ENCODE measurements at regions not wholly inside any gene's neighbourhood (a gene's known extent, or its start where the extent isn't known, plus 50 kb on each side); places are given as distances from the start of the nearest gene placed in this dataset.

GRCh38 chr2:16565481-16565880 is 100.2 kb downstream of the CYRIA start:
- DNase-seq (ENCODE audit: low read depth), result no peak

DNA sequence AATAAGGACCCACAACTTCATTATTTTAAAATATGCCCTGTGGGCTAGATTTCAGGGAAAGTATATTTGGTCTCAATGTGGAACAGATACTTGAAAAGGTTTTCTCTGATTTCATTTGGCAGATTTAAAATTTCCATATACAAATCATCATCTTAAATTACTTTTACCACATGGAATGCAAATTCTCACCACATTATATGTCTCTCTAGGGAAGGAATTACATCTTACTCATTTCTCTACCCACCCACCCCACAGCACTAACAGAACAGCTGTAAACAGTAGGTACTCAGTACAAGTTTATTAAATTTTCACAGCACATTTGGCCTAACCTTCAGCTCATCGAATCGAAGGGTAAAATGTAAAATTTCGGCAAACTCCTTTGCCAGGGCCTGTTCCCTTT is 104.0 kb downstream of the CYRIA start:
- DNase-seq (ENCODE audit: low read depth), result no peak

DNA sequence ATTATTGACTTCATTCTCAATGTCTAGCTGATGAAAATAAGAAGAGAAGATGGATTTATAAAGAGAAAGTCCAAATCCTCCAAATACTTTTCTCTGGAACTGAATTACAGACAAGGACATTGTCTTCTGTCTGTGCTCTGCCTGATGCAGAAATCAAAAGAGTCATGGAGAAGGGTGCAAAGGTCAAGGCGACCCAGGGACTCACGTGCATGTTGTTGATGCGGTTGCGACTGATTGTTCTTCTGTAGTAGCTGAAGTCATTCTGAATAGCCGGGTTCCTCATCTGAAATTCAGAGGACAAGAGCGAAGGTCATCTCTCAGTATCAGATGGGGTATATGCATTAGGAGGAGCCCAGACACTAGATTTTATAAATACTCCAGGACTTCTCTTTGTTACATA is 104.4 kb downstream of the CYRIA start:
- DNase-seq (ENCODE audit: low read depth), result no peak

DNA sequence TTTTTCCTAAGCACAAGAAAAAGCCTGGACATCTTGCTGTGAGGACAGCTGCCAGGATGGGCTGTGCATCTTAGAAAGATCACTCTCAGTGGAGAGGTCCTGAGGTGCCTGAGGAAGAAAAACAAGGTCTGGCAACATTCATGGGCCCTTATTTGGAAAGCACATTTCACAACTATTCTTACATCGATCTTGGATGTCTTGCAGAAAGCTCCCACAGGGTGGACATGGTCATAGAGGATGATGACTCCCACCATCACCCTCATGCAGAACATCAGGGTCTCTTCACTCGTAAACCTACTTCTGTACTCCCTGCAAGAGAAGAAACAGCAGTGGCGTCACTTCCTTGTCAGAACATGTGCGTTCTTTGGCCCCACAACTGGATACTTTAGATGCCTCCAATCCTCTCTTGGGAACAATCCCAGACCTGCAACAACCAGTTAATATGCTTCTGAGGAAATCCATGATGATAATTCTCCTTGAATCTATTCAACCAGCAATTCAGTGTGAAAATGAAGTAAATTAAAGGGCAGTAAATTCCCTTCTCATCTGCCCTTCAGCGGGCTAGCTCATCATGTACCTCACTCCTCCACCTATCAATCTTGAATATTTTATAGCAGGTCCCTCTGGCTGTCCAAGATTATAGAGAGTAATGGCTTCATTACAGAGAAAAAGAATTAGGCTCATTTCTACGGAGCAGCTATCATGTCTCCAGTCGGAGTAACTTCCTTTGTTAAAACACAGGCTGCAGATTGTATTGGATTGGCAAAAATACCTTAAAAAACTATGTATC is 106.2 kb downstream of the CYRIA start:
- no peak for DNase-seq (ENCODE audit: low read depth)

GRCh38 chr2:16554060-16554583 is 111.5 kb downstream of the CYRIA start:
- no peak for DNase-seq (ENCODE audit: low read depth)

- no peak for DNase-seq (ENCODE audit: low read depth)
Observed at GRCh38 chr2:16553226-16553625, 112.4 kb downstream of the CYRIA start.

DNA sequence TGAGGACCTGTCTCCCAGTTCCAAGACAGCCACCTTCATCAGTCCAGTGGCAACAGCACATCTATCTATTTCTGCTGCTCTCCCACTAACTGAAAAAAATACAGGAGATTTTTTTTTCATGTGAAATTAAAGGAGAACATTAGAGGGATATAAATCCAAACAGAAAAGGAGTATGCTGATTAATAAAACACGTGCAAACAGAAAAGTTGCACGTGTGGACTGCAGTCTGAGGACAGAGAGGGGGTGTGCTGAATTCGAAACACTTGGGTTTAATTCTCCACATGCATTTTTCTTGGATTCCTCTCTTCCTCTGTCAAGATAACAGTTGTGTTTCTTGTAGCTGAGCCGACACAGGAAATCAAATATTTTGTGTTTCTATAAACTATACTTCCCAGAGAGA is 113.4 kb downstream of the CYRIA start:
- DNase-seq (ENCODE audit: low read depth), result no peak

- DNase-seq (ENCODE audit: low read depth), result no peak
Observed at GRCh38 chr2:16548036-16548435, 117.6 kb downstream of the CYRIA start.

GRCh38 chr2:16546128-16546754 is 119.4 kb downstream of the CYRIA start:
- no peak for DNase-seq (ENCODE audit: low read depth)

DNA sequence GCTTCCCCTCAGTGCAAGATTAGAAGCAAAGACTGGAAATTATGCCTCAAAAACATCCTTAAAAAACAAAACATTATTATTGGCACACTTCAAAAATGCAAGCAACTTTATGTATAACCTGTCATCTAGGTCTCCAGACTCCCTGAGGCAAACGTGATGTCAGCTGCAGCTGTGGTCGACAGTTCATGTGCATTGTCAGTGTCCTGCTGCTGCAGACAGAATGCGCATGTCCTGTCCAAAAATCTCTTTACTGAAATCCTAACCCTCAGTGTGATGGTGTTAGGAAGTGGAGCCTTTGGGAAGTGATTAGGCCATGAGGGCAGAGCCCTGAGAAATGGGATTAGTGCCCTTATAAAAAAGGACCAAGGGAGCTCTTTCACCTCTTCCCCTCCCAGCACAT is 126.9 kb downstream of the CYRIA start:
- DNase-seq (ENCODE audit: low read depth), result no peak

GRCh38 chr2:16537347-16537746 is 128.3 kb downstream of the CYRIA start:
- no peak for DNase-seq (ENCODE audit: low read depth)

GRCh38 chr2:16526193-16526592 is 139.4 kb downstream of the CYRIA start:
- DNase-seq (ENCODE audit: low read depth), result no peak

DNA sequence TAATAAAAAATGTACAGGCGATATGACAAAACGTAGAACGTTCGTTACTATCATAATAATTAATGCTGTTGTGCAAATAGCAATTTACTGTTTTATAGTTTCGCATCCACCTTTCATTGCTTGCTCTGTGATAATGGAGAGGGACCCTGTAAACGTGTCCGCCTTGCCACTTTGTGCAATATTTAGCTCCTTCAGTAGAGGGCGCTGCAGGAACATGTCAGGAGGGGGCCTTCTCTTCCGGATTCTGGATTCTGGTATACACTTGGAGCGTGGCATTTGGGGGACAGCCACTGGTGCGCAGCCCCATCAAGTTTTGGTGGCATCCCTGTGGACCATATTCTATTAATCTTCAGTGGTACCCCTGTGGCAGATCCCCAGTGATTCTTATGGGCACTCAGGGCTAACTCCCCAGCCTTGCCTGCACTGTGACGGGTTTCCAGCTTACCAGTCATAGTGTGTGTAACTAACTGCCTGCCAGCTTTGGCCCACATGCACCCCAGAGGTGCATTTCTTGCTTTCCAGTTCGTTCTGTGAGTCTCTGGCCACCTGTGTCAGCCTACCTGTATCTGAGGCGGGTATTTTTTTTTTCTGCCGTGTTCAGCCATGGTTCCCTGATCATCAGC is 140.3 kb downstream of the CYRIA start:
- DNase-seq (ENCODE audit: low read depth), result no peak

GRCh38 chr2:16523711-16524110 is 141.9 kb downstream of the CYRIA start:
- DNase-seq (ENCODE audit: low read depth), result no peak

DNA sequence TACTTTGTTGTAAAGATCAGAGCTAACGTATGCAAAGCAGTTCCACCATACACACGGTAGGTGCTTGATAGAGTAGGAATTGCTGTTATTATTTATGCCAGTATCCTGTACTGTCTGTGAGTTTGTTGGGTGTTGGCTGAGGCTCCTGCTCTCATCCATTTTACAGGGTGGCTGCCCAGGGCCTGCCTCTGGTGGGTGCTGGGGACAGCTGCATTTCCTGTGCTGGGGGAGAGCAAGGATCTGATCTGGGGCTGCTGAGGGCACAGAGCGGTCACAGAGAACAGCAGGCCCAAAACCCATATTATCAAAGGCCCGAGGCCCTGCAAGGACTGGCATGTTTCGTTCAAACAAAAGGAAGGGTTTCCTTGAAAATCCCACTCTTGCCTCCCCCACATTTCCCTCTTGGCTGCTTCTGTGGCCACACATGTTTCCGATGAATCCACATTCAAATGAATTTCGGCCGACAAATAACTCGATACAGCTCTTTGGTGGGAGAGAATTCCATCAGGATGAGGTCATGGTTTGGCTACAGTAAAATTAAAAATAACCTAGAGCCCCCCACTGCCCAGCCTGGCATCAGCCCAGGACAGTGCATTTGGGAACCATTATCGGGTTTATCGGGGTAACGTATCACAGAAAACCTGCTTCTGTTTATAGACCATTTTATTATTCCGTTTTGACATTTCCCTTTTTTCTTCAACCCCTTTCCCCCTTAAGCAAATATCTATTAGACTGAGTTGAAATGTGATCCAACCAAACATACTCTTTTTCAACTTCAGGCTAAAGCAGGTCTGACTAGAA is 143.4 kb downstream of the CYRIA start:
- no peak for DNase-seq (ENCODE audit: low read depth)

DNA sequence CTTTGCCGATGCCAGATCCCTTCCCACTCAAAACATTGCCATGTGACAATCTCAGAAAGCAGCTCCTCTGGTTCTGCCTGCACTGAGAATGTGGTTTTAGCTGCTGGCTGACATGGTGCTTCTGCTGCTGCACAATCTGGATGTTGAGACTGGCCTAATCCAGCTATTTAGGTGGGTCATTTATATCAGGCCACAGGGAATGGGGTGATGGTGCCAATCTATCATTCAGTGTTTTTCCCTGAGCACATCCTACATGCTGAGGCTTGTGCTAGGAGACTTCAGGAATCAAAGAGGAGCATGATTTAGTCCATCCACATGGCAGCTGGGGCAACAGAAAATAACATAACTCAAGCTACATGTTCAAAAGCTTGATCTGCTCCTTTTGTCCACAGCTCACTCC is 144.7 kb downstream of the CYRIA start:
- no peak for DNase-seq (ENCODE audit: low read depth)

DNA sequence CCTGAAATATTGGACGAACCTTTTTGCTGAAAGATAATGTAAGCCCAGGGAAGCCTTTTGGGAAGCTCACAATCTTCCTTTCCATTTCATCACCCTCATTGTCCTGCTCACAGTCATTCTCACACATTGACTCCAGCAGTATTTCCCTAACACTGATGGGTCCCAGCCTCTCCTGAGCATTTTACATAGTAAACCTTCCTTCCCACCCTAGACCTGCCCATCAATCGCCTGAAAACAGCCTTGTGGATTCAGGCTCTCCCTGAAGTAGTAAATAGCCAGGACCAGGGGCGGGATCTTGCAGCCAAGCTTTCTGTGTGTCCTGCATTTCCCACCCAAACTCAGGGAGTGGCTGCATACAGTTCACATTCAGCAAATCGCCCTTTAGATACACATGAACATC is 149.9 kb downstream of the CYRIA start:
- DNase-seq (ENCODE audit: low read depth), result no peak

GRCh38 chr2:16513626-16514025 is 152.0 kb downstream of the CYRIA start:
- DNase-seq (ENCODE audit: low read depth), result no peak

GRCh38 chr2:16511041-16511440 is 154.6 kb downstream of the CYRIA start:
- no peak for DNase-seq (ENCODE audit: low read depth)

- DNase-seq (ENCODE audit: low read depth), result no peak
Observed at GRCh38 chr2:16509042-16509441, 156.6 kb downstream of the CYRIA start.

GRCh38 chr2:16508490-16508851 is 157.2 kb downstream of the CYRIA start:
- no peak for DNase-seq (ENCODE audit: low read depth)

Data from stimulated activated CD8-positive, alpha-beta memory T cell treated with anti-CD3 and anti-CD28 coated beads, Interleukin-15, amount 100 ng/mL, for 1 hour (primary cell).